ENCODE measurements at regions not wholly inside any gene's neighbourhood (a gene's known extent, or its start where the extent isn't known, plus 50 kb on each side); places are given as distances from the start of the nearest gene placed in this dataset.
"Not testable (repeated sequence)": the region's sequence is repeated elsewhere in the genome, so short reads cannot be mapped to it uniquely, and the experiment has no call there.

- DNase-seq: no peak
Observed at GRCh38 chr17:64723781-64724180, 61.7 kb upstream of the SMURF2 start.

- DNase-seq: not testable (repeated sequence)
Observed at GRCh38 chr17:64721556-64721955, 59.4 kb upstream of the SMURF2 start.

- not testable (repeated sequence) for DNase-seq
Observed at GRCh38 chr17:64720253-64720652, 58.1 kb upstream of the SMURF2 start.

DNA sequence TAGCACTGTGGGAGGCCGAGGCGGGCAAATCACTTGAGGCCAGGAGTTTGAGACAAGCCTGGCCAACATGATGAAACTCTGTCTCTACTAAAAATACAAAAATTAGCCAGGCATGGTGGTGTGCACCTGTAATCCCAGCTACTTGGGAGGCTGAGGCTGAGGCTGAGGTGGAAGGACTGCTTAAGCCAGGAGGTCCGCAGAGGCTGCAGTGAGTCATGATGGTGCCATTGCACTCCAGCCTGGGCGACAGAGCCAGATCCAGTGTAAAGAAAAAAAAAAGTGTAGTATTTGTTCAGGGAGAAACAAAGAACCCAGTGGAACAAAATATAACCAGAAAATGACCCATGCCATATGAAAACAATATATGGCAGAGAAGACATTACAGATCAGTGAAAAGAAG lies 57.4 kb upstream of the SMURF2 start:
- not testable (repeated sequence) for DNase-seq

DNA sequence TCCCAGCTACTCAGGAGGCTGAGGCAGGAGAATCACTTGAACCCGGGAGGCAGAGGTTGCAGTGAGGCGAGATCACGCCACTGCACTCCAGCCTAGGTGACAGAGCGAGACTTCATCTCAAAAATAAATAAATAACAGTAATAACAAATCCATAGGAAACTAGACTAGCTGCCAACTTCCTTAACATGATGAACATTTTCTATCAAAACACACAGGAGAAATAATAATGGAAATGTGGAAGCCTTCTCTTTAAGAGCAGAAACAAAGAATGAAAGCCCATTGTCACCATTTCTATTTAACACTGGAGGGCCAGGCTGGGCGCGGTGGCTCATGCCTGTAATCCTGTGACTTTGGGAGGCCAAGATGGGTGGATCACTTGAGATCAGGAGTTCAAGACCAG lies 56.7 kb upstream of the SMURF2 start:
- DNase-seq: not testable (repeated sequence)

DNA sequence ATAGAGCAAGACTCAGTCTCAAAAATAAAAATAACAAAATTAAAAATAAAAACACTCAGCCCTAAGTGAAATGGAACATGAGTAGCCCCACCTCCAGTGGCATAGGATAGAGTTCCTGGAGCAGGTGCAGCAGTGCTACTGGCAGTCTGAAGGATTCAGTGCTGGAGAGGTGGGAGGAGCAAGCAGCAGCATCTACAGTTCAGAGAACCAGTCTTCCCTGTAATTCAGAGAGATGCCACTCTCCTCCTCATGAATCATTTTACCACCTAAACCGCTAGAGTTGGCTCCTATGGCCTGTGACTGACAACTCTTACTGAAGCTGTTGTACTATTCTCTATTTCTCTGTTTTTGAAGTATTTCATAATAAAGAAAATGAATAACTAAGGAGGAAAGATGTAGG lies 56.0 kb upstream of the SMURF2 start:
- DNase-seq: no peak

DNA sequence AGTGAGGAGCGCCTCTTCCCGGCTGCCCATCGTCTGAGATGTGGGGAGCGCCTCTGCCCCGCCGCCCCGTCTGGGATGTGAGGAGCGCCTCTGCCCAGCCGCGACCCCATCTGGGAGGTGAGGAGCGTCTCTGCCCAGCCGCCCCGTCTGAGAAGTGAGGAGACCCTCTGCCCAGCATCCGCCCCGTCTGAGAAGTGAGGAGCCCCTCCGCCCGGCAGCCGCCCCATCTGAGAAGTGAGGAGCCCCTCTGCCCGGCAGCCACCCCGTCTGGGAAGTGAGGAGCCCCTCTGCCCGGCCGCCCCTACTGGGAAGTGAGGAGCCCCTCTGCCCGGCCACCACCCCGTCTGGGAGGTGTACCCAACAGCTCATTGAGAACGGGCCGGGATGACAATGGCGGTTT lies 54.4 kb upstream of the SMURF2 start:
- not testable (repeated sequence) for DNase-seq

DNA sequence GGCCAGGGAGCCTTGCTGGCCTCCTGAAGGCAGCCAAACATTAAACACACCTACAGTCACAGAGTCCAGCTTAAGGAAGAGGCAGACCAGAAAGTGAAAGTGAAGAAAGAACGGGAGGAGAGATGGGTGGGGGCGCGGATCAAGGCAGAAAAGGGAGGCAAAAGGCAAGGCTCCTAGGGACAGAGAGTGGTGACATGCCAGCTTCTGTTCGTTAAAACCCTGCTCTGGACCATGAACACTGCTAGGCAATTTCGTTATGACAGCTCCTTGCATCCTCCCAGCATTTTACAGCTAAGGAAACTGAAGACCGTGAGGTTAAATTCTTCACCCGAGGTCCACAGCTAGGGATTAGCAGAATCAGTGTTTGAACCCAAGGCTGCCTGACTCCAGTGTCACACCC lies 51.7 kb upstream of the SMURF2 start:
- DNase-seq: not testable (repeated sequence)

DNA sequence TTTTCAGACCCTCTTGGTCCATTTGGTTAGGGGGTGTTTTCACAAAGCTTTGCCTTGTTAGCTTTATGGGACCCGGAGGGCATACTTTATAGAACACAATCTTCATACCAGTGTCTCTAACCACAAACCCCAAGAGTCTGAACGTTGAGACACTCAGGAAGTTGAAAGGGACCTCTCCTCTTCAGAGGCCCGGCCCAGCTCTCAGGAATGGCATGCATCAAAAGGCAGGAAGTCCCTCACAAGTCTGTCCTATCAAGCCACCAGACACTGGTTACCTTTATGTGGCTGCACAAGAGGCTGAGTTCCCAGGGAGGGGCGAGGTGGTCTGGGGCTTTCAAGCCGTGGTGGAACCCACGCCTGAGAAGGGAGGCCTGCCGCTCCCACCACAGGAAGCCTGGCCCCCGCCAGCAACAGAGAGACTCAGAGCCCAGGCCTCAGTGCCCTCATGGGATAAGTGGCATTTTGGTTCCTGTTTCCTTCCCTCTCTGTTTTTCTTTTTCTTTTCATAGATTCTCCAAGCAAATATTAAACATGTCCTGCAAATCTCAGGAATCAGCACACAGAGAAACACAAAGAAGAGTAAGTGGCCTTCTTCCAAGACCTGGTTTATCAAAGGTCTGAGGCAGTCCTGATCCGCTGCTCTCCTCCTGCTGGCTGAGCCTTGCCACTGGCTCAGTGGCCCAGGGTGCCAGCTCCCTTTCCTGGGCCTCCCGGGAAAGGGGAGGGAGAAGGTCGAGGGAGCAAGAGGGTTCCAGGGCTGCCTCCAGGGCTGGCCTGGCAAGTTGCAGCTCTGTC lies 50.6 kb upstream of the SMURF2 start:
- DNase-seq: not testable (repeated sequence)

Data from right forelimb (tissue), 1 donor.